ENCODE measurements at regions not wholly inside any gene's neighbourhood (a gene's known extent, or its start where the extent isn't known, plus 50 kb on each side); places are given as distances from the start of the nearest gene placed in this dataset.

- TF ChIP-seq CTCF (IDR thresholded peaks at IDR 0.05; ENCODE audit: extremely low read depth in 1 of 2, insufficient read depth in 1 of 2, low read depth in 1 of 2, low read length in 2 of 2) (no peak), POLR2A (IDR thresholded peaks at IDR 0.05; ENCODE audit: low read depth, low read length) (no peak)
These were observed 471.5 kb upstream of the API5 start for GRCh38 chr11:42840176-42840829.

Data from endothelial cell of umbilical vein (primary cell).